Activated CD4-positive, alpha-beta T cell treated with anti-CD3 and anti-CD28 coated beads, Interleukin-2, amount 50 U/mL, for 24 hours (primary cell): ENCODE measurements at regions not wholly inside any gene's neighbourhood (a gene's known extent, or its start where the extent isn't known, plus 50 kb on each side); places are given as distances from the start of the nearest gene placed in this dataset.

Experiments
- DNase-seq, 2 donors: peaks; one replicate each; pipeline ENCODE4 v3.0.0-alpha.2; 2020; ENCODE audit warnings: low read depth in 1 of 2, low spot score in 1 of 2

GRCh38 chr7:17477182-17477581 is 178.7 kb downstream of the AHR start:
- DNase-seq = no peak

GRCh38 chr7:17481118-17481517 is 182.7 kb downstream of the AHR start:
- no peak for DNase-seq

- DNase-seq = no peak
Measured at GRCh38 chr7:17485368-17485767, 186.9 kb downstream of the AHR start.

GRCh38 chr7:17485904-17486303 is 187.5 kb downstream of the AHR start:
- DNase-seq = no peak

- DNase-seq = no peak
Measured at GRCh38 chr7:17486835-17487234, 188.4 kb downstream of the AHR start.

- no peak for DNase-seq
Measured at GRCh38 chr7:17487343-17487742, 188.9 kb downstream of the AHR start.

- DNase-seq = no peak
Measured at GRCh38 chr7:17488829-17489228, 190.4 kb downstream of the AHR start.

GRCh38 chr7:17489961-17490360 is 191.5 kb downstream of the AHR start:
- no peak for DNase-seq

- DNase-seq = no peak
Measured at GRCh38 chr7:17490825-17491224, 192.4 kb downstream of the AHR start.

- no peak for DNase-seq
Measured at GRCh38 chr7:17492437-17492836, 194.0 kb downstream of the AHR start.

GRCh38 chr7:17493446-17493845 is 195.0 kb downstream of the AHR start:
- DNase-seq = no peak

- DNase-seq = no peak
Measured at GRCh38 chr7:17495655-17496394, 197.4 kb downstream of the AHR start.

- no peak for DNase-seq
Measured at GRCh38 chr7:17497136-17497535, 198.7 kb downstream of the AHR start.

GRCh38 chr7:17497549-17498167 is 199.2 kb downstream of the AHR start:
- DNase-seq = no peak

GRCh38 chr7:17498230-17498629 is 199.8 kb downstream of the AHR start:
- DNase-seq = no peak

GRCh38 chr7:17500736-17501135 is 202.3 kb downstream of the AHR start:
- no peak for DNase-seq

- DNase-seq = no peak
Measured at GRCh38 chr7:17501441-17502212, 203.2 kb downstream of the AHR start.

- DNase-seq = no peak
Measured at GRCh38 chr7:17502213-17503060, 204.0 kb downstream of the AHR start.

GRCh38 chr7:17506095-17506494 is 207.6 kb downstream of the AHR start:
- DNase-seq = no peak

- DNase-seq = no peak
Measured at GRCh38 chr7:17506596-17506995, 208.1 kb downstream of the AHR start.

GRCh38 chr7:17507717-17508116 is 209.3 kb downstream of the AHR start:
- DNase-seq = no peak
